MCF 10A (cell line): ENCODE measurements at regions not wholly inside any gene's neighbourhood (a gene's known extent, or its start where the extent isn't known, plus 50 kb on each side); places are given as distances from the start of the nearest gene placed in this dataset.

Experiments
- BruUV-seq: library from RNA; stranded (reverse); fragments of 400-500 nt; replicated peaks from 2 replicates; lab custom pipeline; 2021; lab: Mats Ljungman, UMichigan
- CTCF ChIA-PET: fragments of 300-600 bp; sonication (Branson Sonifier 250); formaldehyde crosslinking; extraction: SDS; loops from one replicate; lab custom pipeline; 2021; ENCODE audit warnings: antibody characterized with exemption, inconsistent platforms; lab: Yijun Ruan, JAX
- POLR2A ChIA-PET: fragments of 300-600, 350-650 bp; sonication (Branson Sonifier 250); formaldehyde crosslinking; extraction: SDS; loops from one replicate; lab custom pipeline; 2020; ENCODE audit warnings: antibody characterized with exemption, inconsistent platforms; lab: Yijun Ruan, JAX
- DNase-seq: peaks from one replicate; pipeline ENCODE4 v3.0.0-alpha.2; 2018; ENCODE audit not compliant: unreplicated experiment
- H3K27ac Mint-ChIP-seq: one replicate; pipeline ENCODE4 v1.8.0; 2022; ENCODE audit warnings: mild to moderate bottlenecking, low read depth, mixed read lengths; ENCODE audit not compliant: unreplicated experiment
- H3K27me3 Mint-ChIP-seq: one replicate; pipeline ENCODE4 v1.8.0; 2022; ENCODE audit warnings: mixed read lengths; ENCODE audit not compliant: insufficient read depth, unreplicated experiment
- H3K36me3 Mint-ChIP-seq: one replicate; pipeline ENCODE4 v1.8.0; 2022; ENCODE audit warnings: mild to moderate bottlenecking, moderate library complexity, mixed read lengths; ENCODE audit not compliant: insufficient read depth, unreplicated experiment
- H3K4me1 Mint-ChIP-seq: one replicate; pipeline ENCODE4 v1.8.0; 2022; ENCODE audit warnings: mixed read lengths; ENCODE audit not compliant: insufficient read depth, unreplicated experiment
- H3K4me3 Mint-ChIP-seq: one replicate; pipeline ENCODE4 v1.8.0; 2022; ENCODE audit warnings: mild to moderate bottlenecking, moderate library complexity, mixed read lengths; ENCODE audit not compliant: unreplicated experiment
- H3K9me3 Mint-ChIP-seq: one replicate; pipeline ENCODE4 v1.8.0; 2022; ENCODE audit warnings: mixed read lengths; ENCODE audit not compliant: unreplicated experiment
- intact Hi-C: fragments of 100-400 bp; cut with micrococcal nuclease; formaldehyde crosslinking; loops from 2 replicates; pipeline ENCODE4 v1.14.1; 2022
- TF ChIP-seq, protein P1 (sequence below): fragments of 200-600 bp; IDR thresholded peaks from one replicate; pipeline ENCODE4 v1.8.0; 2022; ENCODE audit warnings: antibody characterized with exemption, mild to moderate bottlenecking; ENCODE audit not compliant: unreplicated experiment

DNA sequence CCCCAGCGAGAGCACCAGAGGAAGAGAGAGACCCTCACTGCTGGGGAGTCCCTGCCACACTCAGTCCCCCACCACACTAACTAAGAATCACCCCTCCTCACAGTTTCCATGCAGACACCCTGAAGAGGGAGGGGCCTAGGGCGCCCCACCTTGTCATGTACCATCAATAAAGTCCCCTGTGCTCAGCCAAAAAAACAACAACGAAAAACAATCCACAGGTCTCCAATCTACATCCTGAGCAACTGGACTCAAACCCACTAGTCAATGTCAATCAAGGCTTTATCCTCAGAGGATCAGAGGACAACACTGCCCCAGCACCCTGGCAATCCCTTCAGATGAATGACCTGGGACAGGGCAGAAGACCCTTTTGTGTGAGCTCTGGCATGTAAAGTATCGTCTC lies 210.1 kb upstream of the MSX2 start:
- no TSS peak for BruUV-seq
- no peaks in the 10 kb centered on the region for H3K9me3 Mint-ChIP-seq
- H3K4me1 Mint-ChIP-seq = peaks cover 8% of the 10 kb centered on the region
- intact Hi-C loops = no loop called here
- no peak for DNase-seq
- TF ChIP-seq, protein P1, sequence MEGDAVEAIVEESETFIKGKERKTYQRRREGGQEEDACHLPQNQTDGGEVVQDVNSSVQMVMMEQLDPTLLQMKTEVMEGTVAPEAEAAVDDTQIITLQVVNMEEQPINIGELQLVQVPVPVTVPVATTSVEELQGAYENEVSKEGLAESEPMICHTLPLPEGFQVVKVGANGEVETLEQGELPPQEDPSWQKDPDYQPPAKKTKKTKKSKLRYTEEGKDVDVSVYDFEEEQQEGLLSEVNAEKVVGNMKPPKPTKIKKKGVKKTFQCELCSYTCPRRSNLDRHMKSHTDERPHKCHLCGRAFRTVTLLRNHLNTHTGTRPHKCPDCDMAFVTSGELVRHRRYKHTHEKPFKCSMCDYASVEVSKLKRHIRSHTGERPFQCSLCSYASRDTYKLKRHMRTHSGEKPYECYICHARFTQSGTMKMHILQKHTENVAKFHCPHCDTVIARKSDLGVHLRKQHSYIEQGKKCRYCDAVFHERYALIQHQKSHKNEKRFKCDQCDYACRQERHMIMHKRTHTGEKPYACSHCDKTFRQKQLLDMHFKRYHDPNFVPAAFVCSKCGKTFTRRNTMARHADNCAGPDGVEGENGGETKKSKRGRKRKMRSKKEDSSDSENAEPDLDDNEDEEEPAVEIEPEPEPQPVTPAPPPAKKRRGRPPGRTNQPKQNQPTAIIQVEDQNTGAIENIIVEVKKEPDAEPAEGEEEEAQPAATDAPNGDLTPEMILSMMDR = no peak
- CTCF ChIA-PET = interaction anchor here (0.7 kb wide), 1 partner anchor 18 kb away, joined by 3 read pairs; no protein-coding TSS in a partner anchor
- no peaks in the 10 kb centered on the region for H3K27me3 Mint-ChIP-seq
- no peak overlapping the region for H3K4me3 Mint-ChIP-seq
- no peaks in the 10 kb centered on the region for H3K36me3 Mint-ChIP-seq
- POLR2A ChIA-PET = no interaction called here
- H3K27ac Mint-ChIP-seq = no peak overlapping the region

DNA sequence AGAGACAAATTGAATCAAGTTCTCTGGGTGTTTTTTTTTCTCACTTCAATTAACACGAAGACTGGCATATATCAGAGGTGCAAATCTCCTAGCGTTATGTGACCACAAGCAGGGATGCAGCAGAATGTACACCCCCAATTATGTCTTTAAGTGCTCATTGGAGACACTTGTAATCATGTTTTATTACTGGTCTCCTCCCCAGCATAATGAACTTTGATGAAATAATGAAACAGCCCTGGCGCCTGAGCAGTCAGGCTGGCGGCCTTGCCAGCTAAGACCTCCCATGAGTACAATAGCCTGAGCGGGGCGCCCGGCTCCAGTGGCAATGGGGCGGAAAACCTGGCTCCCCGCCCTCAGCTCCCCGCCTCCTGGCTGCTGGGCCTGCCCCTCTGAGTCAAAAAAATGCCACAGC lies 209.4 kb upstream of the MSX2 start:
- no peak overlapping the region for H3K4me3 Mint-ChIP-seq
- TF ChIP-seq, protein P1 = no peak
- CTCF ChIA-PET = interaction anchor here (0.6 kb wide), 1 partner anchor 377 kb away, joined by 3 read pairs; no protein-coding TSS in a partner anchor
- no TSS peak for BruUV-seq
- no peaks in the 10 kb centered on the region for H3K9me3 Mint-ChIP-seq
- DNase-seq = no peak
- no peaks in the 10 kb centered on the region for H3K36me3 Mint-ChIP-seq
- no peaks in the 10 kb centered on the region for H3K27me3 Mint-ChIP-seq
- POLR2A ChIA-PET = interaction anchor here (0.6 kb wide), 1 partner anchor 159 kb away, joined by 3 read pairs; no protein-coding TSS in a partner anchor
- no peak overlapping the region for H3K27ac Mint-ChIP-seq
- H3K4me1 Mint-ChIP-seq = peaks cover 8% of the 10 kb centered on the region
- intact Hi-C loops = no loop called here

DNA sequence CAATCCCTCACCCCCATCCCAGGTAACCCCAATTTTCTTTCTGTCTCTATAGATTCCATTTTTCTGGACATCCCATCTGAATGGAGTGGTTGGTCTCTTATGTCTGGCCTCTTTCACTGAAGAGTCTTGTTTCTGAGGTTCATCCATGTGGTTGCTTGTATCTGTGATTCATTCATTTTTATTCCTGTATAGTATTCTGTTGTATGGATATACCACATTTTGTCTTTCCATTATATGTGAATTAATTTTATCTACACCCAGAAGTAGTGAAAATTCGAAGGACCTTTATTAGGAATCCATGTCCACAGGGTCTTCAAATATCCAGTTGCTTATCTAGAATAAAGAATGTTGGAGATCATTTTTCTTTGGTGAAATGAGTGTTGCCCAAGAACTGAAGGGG lies 207.6 kb upstream of the MSX2 start:
- no TSS peak for BruUV-seq
- Mint-ChIP-seq H3K4me3 (no peak overlapping the region), H3K4me1 (peaks cover 4% of the 10 kb centered on the region), H3K36me3 (no peaks in the 10 kb centered on the region), H3K27ac (no peak overlapping the region), H3K27me3 (peaks cover 4% of the 10 kb centered on the region), H3K9me3 (no peaks in the 10 kb centered on the region)
- no peak for DNase-seq
- TF ChIP-seq, protein P1 = no peak
- CTCF ChIA-PET = no interaction called here
- intact Hi-C loops = no loop called here
- POLR2A ChIA-PET = no interaction called here

DNA sequence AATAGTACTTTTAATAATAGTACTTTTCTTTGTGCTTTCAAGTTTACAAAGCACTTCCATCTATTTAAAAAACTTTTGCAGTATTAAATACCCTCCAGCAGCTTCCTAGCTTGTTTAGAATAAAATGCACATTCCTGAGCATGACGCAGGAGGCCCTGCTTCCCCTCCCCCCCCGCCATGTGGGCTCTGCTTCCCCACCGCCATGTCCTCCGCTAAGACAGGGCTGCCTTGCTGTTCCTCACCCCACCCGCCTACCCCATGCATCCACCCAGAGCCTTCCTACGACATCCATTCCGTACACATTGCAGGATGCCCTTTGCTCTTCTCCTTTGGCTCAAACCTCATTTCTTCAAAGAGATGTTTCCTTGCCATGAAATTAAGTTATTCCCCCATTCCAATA lies 205.9 kb upstream of the MSX2 start:
- CTCF ChIA-PET = no interaction called here
- H3K27ac Mint-ChIP-seq = no peak overlapping the region

More for the DNA sequence above, 205.9 kb upstream of the MSX2 start:
- DNase-seq = no peak
- no peaks in the 10 kb centered on the region for H3K4me1 Mint-ChIP-seq
- POLR2A ChIA-PET = interaction anchor here (0.8 kb wide), 1 partner anchor 120 kb away, joined by 3 read pairs; no protein-coding TSS in a partner anchor
- H3K27me3 Mint-ChIP-seq = peaks cover 14% of the 10 kb centered on the region
- no peaks in the 10 kb centered on the region for H3K9me3 Mint-ChIP-seq
- no TSS peak for BruUV-seq
- no peaks in the 10 kb centered on the region for H3K36me3 Mint-ChIP-seq
- intact Hi-C loops = no loop called here
- TF ChIP-seq, protein P1 = no peak
- H3K4me3 Mint-ChIP-seq = no peak overlapping the region
